GM23338 (cell line): ENCODE measurements at regions not wholly inside any gene's neighbourhood (a gene's known extent, or its start where the extent isn't known, plus 50 kb on each side); places are given as distances from the start of the nearest gene placed in this dataset.

ENCODE experiments used
- ATAC-seq: fragments of 200-7000 bp; cut with Tn5 transposase; 3 replicates; pipeline ENCODE4 v1.9.1; 2020
- DNase-seq: peaks from one replicate; pipeline ENCODE4 v3.0.0-alpha.2; 2015; ENCODE audit warnings: low spot score
- H2AFZ ChIP-seq: fragments of 200-600 bp; sonication (generic); 2 replicates; pipeline ENCODE4 v1.8.0; 2016; ENCODE audit warnings: antibody characterized with exemption, mild to moderate bottlenecking, moderate library complexity
- H3F3A ChIP-seq: fragments of 200-600 bp; sonication (generic); replicated peaks from 2 replicates; pipeline ENCODE4 v1.8.0; 2017; ENCODE audit warnings: antibody characterized with exemption, mixed run types, low read depth
- H3K27ac ChIP-seq: fragments of 200-600 bp; sonication (generic); 2 replicates; pipeline ENCODE4 v1.6.1; 2016; ENCODE audit warnings: low read depth
- H3K27me3 ChIP-seq: fragments of 200-600 bp; sonication (generic); 2 replicates; pipeline ENCODE4 v1.8.0; 2016; ENCODE audit warnings: mild to moderate bottlenecking, mixed run types, moderate library complexity; ENCODE audit not compliant: insufficient read depth
- H3K36me3 ChIP-seq: fragments of 200-600 bp; sonication (generic); 2 replicates; pipeline ENCODE4 v1.8.0; 2016; ENCODE audit warnings: mild to moderate bottlenecking; ENCODE audit not compliant: insufficient read depth
- H3K4me1 ChIP-seq: fragments of 200-600 bp; sonication (generic); 2 replicates; pipeline ENCODE4 v1.8.0; 2016; ENCODE audit warnings: mild to moderate bottlenecking, moderate library complexity; ENCODE audit not compliant: insufficient read depth
- H3K4me2 ChIP-seq: fragments of 200-600 bp; sonication (generic); 2 replicates; pipeline ENCODE4 v1.7.1; 2017; ENCODE audit warnings: mixed run types
- H3K4me3 ChIP-seq: fragments of 200-600 bp; sonication (generic); 2 replicates; pipeline ENCODE4 v1.6.1; 2016; ENCODE audit warnings: mixed run types
- H3K79me2 ChIP-seq: fragments of 200-600 bp; sonication (generic); replicated peaks from 2 replicates; pipeline ENCODE4 v1.8.0; 2017; ENCODE audit warnings: mild to moderate bottlenecking; ENCODE audit not compliant: insufficient read depth
- H3K9me2 ChIP-seq: fragments of 200-600 bp; sonication (generic); 2 replicates; pipeline ENCODE4 v1.8.0; 2017; ENCODE audit not compliant: insufficient read depth
- H4K20me1 ChIP-seq: fragments of 200-600 bp; sonication (generic); replicated peaks from 2 replicates; pipeline ENCODE4 v1.8.0; 2017; ENCODE audit warnings: mild to moderate bottlenecking; ENCODE audit not compliant: insufficient read depth
- H3K27ac Mint-ChIP-seq: 2 replicates; pipeline ENCODE4 v1.8.0; 2020; ENCODE audit warnings: inconsistent platforms, mild to moderate bottlenecking, moderate library complexity, mixed read lengths
- H3K27me3 Mint-ChIP-seq: 3 replicates; pipeline ENCODE4 v1.8.0; 2022; ENCODE audit warnings: low read depth, mild to moderate bottlenecking, moderate library complexity, mixed read lengths, inconsistent platforms; ENCODE audit not compliant: insufficient read depth, poor library complexity
- H3K36me3 Mint-ChIP-seq: 3 replicates; pipeline ENCODE4 v1.8.0; 2021; ENCODE audit warnings: low read depth, mild to moderate bottlenecking, inconsistent platforms, moderate library complexity, mixed read lengths
- H3K4me1 Mint-ChIP-seq: 3 replicates; pipeline ENCODE4 v1.8.0; 2020; ENCODE audit warnings: mild to moderate bottlenecking, inconsistent platforms, mixed read lengths
- H3K4me3 Mint-ChIP-seq: 3 replicates; pipeline ENCODE4 v1.8.0; 2021; ENCODE audit warnings: moderate library complexity, mild to moderate bottlenecking, inconsistent platforms, mixed read lengths
- H3K9me3 Mint-ChIP-seq: 3 replicates; pipeline ENCODE4 v1.8.0; 2020; ENCODE audit warnings: moderate library complexity, mild to moderate bottlenecking, inconsistent platforms, mixed read lengths
- CREB1 ChIP-seq: fragments of 250-450 bp; sonication (Bioruptor Pico); IDR thresholded peaks from 2 replicates; pipeline ENCODE4 v1.5.0; 2020; ENCODE audit warnings: low read depth, mild to moderate bottlenecking, moderate library complexity
- ETS1 ChIP-seq: IDR thresholded peaks from 2 replicates; pipeline ENCODE4 v1.6.1; 2016; ENCODE audit warnings: antibody characterized with exemption
- JUNB ChIP-seq: IDR thresholded peaks from one replicate; pipeline ENCODE4 v1.6.1; 2016; ENCODE audit warnings: antibody characterized with exemption; ENCODE audit not compliant: unreplicated experiment
- REST ChIP-seq: IDR thresholded peaks from one replicate; pipeline ENCODE4 v1.6.1; 2018; ENCODE audit warnings: antibody characterized with exemption; ENCODE audit not compliant: unreplicated experiment
- ZNF331 ChIP-seq: fragments of 250-450 bp; sonication (Bioruptor Pico); IDR thresholded peaks from 2 replicates; pipeline ENCODE4 v1.5.0; 2020; ENCODE audit warnings: low read depth, mild to moderate bottlenecking, moderate library complexity
- TF ChIP-seq, protein P1 (sequence below): fragments of 250-450 bp; sonication (Bioruptor Pico); IDR thresholded peaks from 2 replicates; pipeline ENCODE4 v1.5.0; 2020; ENCODE audit warnings: mild to moderate bottlenecking, moderate library complexity
- TF ChIP-seq, protein P2 (sequence below), 2 experiments: fragments of 200-600 bp in 1 of 2; sonication (generic) in 1 of 2; conservative IDR thresholded peaks; 2 replicates each; pipeline versions ENCODE4 v1.5.1 to v1.6.1; 2016 to 2017; ENCODE audit warnings: antibody characterized with exemption in 2 of 2, low read depth in 2 of 2, mild to moderate bottlenecking in 2 of 2, moderate library complexity in 1 of 2

DNA sequence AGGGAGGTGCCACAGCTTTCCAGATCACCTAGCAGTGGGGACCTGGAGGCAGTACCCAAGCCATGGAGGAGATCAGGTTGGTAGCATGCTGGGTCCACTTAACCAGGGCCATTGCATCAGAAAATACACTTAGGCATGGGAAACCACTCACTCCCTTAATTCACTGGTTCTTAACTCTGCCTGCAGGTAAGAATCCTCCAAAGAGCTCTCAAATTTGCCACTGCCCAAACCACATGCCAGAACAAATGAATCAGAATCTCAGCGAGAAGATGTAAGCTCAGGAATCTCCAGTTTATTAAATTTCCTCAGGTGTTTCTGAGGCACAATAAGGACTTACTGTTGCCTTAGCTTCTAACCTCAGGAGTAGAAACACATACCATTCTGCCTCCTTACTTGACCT, 327.7 kb upstream of the RASGEF1B start:
- H4K20me1 ChIP-seq, result no peaks in the 10 kb centered on the region
- ATAC-seq (no peak), DNase-seq (no peak)
- no peaks in the 10 kb centered on the region for H3F3A ChIP-seq
- Mint-ChIP-seq H3K4me1 (peaks cover 3% of the 10 kb centered on the region; the same call in 1 of the 3 replicates), H3K4me3 (no peak overlapping the region), H3K27me3 (no peaks in the 10 kb centered on the region), H3K36me3 (peaks cover 12% of the 10 kb centered on the region; the same call in 2 of the 3 replicates), H3K27ac (no peak overlapping the region), H3K9me3 (peaks cover 12% of the 10 kb centered on the region)
- H3K36me3 ChIP-seq, result no peaks in the 10 kb centered on the region
- H3K27ac ChIP-seq, result no peak overlapping the region
- H3K27me3 ChIP-seq, result no peaks in the 10 kb centered on the region
- H3K79me2 ChIP-seq, result no peaks in the 10 kb centered on the region
- TF ChIP-seq CREB1 (CRISPR knock-in tag) (no peak), REST (no peak), JUNB (no peak), ZNF331 (CRISPR knock-in tag) (no peak), ETS1 (no peak)
- TF ChIP-seq, protein P1, sequence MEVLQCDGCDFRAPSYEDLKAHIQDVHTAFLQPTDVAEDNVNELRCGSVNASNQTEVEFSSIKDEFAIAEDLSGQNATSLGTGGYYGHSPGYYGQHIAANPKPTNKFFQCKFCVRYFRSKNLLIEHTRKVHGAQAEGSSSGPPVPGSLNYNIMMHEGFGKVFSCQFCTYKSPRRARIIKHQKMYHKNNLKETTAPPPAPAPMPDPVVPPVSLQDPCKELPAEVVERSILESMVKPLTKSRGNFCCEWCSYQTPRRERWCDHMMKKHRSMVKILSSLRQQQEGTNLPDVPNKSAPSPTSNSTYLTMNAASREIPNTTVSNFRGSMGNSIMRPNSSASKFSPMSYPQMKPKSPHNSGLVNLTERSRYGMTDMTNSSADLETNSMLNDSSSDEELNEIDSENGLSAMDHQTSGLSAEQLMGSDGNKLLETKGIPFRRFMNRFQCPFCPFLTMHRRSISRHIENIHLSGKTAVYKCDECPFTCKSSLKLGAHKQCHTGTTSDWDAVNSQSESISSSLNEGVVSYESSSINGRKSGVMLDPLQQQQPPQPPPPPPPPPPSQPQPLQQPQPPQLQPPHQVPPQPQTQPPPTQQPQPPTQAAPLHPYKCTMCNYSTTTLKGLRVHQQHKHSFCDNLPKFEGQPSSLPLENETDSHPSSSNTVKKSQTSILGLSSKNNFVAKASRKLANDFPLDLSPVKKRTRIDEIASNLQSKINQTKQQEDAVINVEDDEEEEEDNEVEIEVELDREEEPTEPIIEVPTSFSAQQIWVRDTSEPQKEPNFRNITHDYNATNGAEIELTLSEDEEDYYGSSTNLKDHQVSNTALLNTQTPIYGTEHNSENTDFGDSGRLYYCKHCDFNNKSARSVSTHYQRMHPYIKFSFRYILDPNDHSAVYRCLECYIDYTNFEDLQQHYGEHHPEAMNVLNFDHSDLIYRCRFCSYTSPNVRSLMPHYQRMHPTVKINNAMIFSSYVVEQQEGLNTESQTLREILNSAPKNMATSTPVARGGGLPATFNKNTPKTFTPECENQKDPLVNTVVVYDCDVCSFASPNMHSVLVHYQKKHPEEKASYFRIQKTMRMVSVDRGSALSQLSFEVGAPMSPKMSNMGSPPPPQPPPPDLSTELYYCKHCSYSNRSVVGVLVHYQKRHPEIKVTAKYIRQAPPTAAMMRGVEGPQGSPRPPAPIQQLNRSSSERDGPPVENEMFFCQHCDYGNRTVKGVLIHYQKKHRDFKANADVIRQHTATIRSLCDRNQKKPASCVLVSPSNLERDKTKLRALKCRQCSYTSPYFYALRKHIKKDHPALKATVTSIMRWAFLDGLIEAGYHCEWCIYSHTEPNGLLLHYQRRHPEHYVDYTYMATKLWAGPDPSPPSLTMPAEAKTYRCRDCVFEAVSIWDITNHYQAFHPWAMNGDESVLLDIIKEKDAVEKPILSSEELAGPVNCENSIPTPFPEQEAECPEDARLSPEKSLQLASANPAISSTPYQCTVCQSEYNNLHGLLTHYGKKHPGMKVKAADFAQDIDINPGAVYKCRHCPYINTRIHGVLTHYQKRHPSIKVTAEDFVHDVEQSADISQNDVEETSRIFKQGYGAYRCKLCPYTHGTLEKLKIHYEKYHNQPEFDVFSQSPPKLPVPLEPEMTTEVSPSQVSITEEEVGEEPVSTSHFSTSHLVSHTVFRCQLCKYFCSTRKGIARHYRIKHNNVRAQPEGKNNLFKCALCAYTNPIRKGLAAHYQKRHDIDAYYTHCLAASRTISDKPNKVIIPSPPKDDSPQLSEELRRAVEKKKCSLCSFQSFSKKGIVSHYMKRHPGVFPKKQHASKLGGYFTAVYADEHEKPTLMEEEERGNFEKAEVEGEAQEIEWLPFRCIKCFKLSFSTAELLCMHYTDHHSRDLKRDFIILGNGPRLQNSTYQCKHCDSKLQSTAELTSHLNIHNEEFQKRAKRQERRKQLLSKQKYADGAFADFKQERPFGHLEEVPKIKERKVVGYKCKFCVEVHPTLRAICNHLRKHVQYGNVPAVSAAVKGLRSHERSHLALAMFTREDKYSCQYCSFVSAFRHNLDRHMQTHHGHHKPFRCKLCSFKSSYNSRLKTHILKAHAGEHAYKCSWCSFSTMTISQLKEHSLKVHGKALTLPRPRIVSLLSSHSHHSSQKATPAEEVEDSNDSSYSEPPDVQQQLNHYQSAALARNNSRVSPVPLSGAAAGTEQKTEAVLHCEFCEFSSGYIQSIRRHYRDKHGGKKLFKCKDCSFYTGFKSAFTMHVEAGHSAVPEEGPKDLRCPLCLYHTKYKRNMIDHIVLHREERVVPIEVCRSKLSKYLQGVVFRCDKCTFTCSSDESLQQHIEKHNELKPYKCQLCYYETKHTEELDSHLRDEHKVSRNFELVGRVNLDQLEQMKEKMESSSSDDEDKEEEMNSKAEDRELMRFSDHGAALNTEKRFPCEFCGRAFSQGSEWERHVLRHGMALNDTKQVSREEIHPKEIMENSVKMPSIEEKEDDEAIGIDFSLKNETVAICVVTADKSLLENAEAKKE, result no peak
- TF ChIP-seq, protein P2, sequence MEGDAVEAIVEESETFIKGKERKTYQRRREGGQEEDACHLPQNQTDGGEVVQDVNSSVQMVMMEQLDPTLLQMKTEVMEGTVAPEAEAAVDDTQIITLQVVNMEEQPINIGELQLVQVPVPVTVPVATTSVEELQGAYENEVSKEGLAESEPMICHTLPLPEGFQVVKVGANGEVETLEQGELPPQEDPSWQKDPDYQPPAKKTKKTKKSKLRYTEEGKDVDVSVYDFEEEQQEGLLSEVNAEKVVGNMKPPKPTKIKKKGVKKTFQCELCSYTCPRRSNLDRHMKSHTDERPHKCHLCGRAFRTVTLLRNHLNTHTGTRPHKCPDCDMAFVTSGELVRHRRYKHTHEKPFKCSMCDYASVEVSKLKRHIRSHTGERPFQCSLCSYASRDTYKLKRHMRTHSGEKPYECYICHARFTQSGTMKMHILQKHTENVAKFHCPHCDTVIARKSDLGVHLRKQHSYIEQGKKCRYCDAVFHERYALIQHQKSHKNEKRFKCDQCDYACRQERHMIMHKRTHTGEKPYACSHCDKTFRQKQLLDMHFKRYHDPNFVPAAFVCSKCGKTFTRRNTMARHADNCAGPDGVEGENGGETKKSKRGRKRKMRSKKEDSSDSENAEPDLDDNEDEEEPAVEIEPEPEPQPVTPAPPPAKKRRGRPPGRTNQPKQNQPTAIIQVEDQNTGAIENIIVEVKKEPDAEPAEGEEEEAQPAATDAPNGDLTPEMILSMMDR (conservative IDR thresholded peaks at IDR 0.05; ENCODE audit: low read depth in 2 of 2), result no peak
- H3K9me2 ChIP-seq, result peaks cover 9% of the 10 kb centered on the region
- H2AFZ ChIP-seq, result no peak overlapping the region
- no peak overlapping the region for H3K4me2 ChIP-seq
- no peaks in the 10 kb centered on the region for H3K4me1 ChIP-seq
- no peak overlapping the region for H3K4me3 ChIP-seq
